ENCODE measurements at regions not wholly inside any gene's neighbourhood (a gene's known extent, or its start where the extent isn't known, plus 50 kb on each side); places are given as distances from the start of the nearest gene placed in this dataset.

- H3K4me1 ChIP-seq, result no peaks in the 10 kb centered on the region
- no peak overlapping the region for H3K27ac ChIP-seq
- intact Hi-C loops (cut with DNase I), result no loop called here
- H3K4me3 ChIP-seq, result no peak overlapping the region
- H3K27me3 ChIP-seq, result no peaks in the 10 kb centered on the region
- TF ChIP-seq CTCF (IDR thresholded peaks at IDR 0.05), result no peak
- DNase-seq (no peak), ATAC-seq (no peak)
- H3K36me3 ChIP-seq, result no peaks in the 10 kb centered on the region
- peaks cover 0 to 5% of the 10 kb centered on the region in 2 donors for H3K9me3 ChIP-seq
Measured at GRCh38 chr11:110809417-110810199, 97.4 kb upstream of the ARHGAP20 start.

GRCh38 chr11:110808248-110808647, 96.0 kb upstream of the ARHGAP20 start:
- no peaks in the 10 kb centered on the region for H3K27me3 ChIP-seq
- TF ChIP-seq CTCF (IDR thresholded peaks at IDR 0.05), result no peak
- no peaks in the 10 kb centered on the region for H3K4me1 ChIP-seq
- DNase-seq, result no peak
- intact Hi-C loops (cut with DNase I), result no loop called here
- no peak overlapping the region for H3K4me3 ChIP-seq
- H3K27ac ChIP-seq, result no peak overlapping the region
- H3K9me3 ChIP-seq, result no peaks in the 10 kb centered on the region
- H3K36me3 ChIP-seq, result no peaks in the 10 kb centered on the region
- no peak for ATAC-seq

- intact Hi-C loops (cut with DNase I), result no loop called here
- TF ChIP-seq CTCF (IDR thresholded peaks at IDR 0.05), result no peak
- DNase-seq, result no peak
- Histone ChIP-seq H3K27me3 (no peaks in the 10 kb centered on the region), H3K27ac (no peak overlapping the region), H3K36me3 (no peaks in the 10 kb centered on the region), H3K9me3 (no peaks in the 10 kb centered on the region), H3K4me3 (no peak overlapping the region), H3K4me1 (no peaks in the 10 kb centered on the region)
- no peak for ATAC-seq
Measured at GRCh38 chr11:110807801-110808200, 95.6 kb upstream of the ARHGAP20 start.

GRCh38 chr11:110805756-110806155, 93.5 kb upstream of the ARHGAP20 start:
- ATAC-seq, result no peak
- intact Hi-C loops (cut with DNase I), result no loop called here

GRCh38 chr11:110802162-110802561, 89.9 kb upstream of the ARHGAP20 start:
- Histone ChIP-seq H3K27ac (no peak overlapping the region), H3K4me1 (peaks cover 0 to 6% of the 10 kb centered on the region in 2 donors), H3K9me3 (no peaks in the 10 kb centered on the region), H3K4me3 (no peak overlapping the region), H3K36me3 (no peaks in the 10 kb centered on the region), H3K27me3 (no peaks in the 10 kb centered on the region)
- DNase-seq (no peak), ATAC-seq (no peak)
- intact Hi-C loops (cut with DNase I), result no loop called here
- no peak for TF ChIP-seq CTCF (IDR thresholded peaks at IDR 0.05)

More at GRCh38 chr11:110805756-110806155, 93.5 kb upstream of the ARHGAP20 start:
- no peaks in the 10 kb centered on the region for H3K4me1 ChIP-seq
- TF ChIP-seq CTCF (IDR thresholded peaks at IDR 0.05), result no peak
- H3K36me3 ChIP-seq, result no peaks in the 10 kb centered on the region
- no peak for DNase-seq
- no peak overlapping the region for H3K4me3 ChIP-seq
- no peaks in the 10 kb centered on the region for H3K27me3 ChIP-seq
- no peaks in the 10 kb centered on the region for H3K9me3 ChIP-seq
- H3K27ac ChIP-seq, result no peak overlapping the region
